ENCODE measurements at regions not wholly inside any gene's neighbourhood (a gene's known extent, or its start where the extent isn't known, plus 50 kb on each side); places are given as distances from the start of the nearest gene placed in this dataset.
"Not testable (repeated sequence)": the region's sequence is repeated elsewhere in the genome, so short reads cannot be mapped to it uniquely, and the experiment has no call there.

DNA sequence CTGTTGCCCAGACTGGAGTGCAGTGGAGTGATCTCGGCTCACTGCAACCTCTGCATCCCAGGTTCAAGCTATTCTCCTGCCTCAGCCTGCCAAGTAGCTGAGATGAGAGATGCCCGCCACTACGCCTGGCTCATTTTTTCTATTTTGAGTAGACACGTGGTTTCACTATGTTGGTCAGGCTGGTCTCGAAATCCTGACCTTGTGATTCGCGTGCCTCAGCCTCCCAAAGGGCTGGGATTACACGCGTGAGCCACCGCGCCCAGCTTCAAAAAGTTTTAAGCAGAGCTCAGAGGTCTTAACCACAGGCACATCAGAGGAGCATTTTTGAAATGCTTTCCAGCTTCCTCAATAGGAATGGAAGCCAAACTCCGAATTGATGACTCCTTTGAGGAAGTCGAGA lies 291.2 kb upstream of the FRG2C start:
- H3K9me3 ChIP-seq (replicated peaks; ENCODE audit: low read length); H3K4me2 ChIP-seq (ENCODE audit: low read length); H3K27me3 ChIP-seq (ENCODE audit: control insufficient read depth, insufficient read depth, low read length); H3K36me3 ChIP-seq (ENCODE audit: insufficient read depth, low read length); H3K4me1 ChIP-seq (ENCODE audit: control insufficient read depth, insufficient read depth, low read length); H3K4me3 ChIP-seq (ENCODE audit: low read length); H3K9ac ChIP-seq (ENCODE audit: low read depth, low read length): not testable (repeated sequence)

DNA sequence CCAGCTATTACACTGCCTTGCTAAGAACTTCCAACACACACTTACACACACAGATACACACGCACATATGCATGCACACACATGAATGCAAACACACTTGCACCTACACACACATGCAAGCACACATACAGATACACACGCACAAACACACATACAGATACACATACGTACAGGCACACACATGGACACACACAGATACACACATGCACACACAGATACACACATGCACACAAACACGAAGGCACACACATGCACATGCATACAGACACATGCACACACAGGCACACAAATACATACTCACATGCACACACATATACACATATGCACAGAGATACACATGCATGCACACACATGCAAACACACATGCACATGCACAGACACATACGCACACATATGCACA lies 284.3 kb upstream of the FRG2C start:
- not testable (repeated sequence) for H3K4me1 ChIP-seq (ENCODE audit: control insufficient read depth, insufficient read depth, low read length); H3K27me3 ChIP-seq (ENCODE audit: control insufficient read depth, insufficient read depth, low read length)

DNA sequence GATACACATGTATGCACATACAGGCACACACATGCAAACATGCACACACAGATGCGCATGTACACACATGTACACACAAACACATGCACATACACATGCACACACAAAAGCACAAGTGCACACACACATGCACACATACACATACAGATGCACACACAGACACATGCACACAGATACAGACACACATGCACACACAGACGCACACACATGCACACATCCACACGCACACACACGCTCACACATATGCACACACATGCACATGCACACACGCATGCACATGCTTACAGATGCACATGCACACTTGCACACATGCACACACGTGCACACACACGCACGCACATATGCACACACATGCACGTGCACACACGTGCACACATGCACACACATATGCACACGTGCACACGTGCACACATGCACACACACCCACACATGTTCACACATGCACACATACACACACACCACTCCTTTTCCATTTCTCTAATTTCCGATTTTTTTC lies 283.8 kb upstream of the FRG2C start:
- Histone ChIP-seq H3K9me3 (replicated peaks; ENCODE audit: low read length) (no peaks in the 10 kb centered on the region), H3K36me3 (ENCODE audit: insufficient read depth, low read length) (no peaks in the 10 kb centered on the region), H3K27me3 (ENCODE audit: control insufficient read depth, insufficient read depth, low read length) (no peaks in the 10 kb centered on the region), H3K9ac (ENCODE audit: low read depth, low read length) (no peak overlapping the region), H3K4me1 (ENCODE audit: control insufficient read depth, insufficient read depth, low read length) (no peaks in the 10 kb centered on the region), H3K4me2 (ENCODE audit: low read length) (no peak overlapping the region), H3K4me3 (ENCODE audit: low read length) (no peak overlapping the region)

More for the DNA sequence above, 284.3 kb upstream of the FRG2C start:
- H3K9ac ChIP-seq (ENCODE audit: low read depth, low read length); H3K36me3 ChIP-seq (ENCODE audit: insufficient read depth, low read length); H3K9me3 ChIP-seq (replicated peaks; ENCODE audit: low read length); H3K4me2 ChIP-seq (ENCODE audit: low read length); H3K4me3 ChIP-seq (ENCODE audit: low read length): not testable (repeated sequence)

DNA sequence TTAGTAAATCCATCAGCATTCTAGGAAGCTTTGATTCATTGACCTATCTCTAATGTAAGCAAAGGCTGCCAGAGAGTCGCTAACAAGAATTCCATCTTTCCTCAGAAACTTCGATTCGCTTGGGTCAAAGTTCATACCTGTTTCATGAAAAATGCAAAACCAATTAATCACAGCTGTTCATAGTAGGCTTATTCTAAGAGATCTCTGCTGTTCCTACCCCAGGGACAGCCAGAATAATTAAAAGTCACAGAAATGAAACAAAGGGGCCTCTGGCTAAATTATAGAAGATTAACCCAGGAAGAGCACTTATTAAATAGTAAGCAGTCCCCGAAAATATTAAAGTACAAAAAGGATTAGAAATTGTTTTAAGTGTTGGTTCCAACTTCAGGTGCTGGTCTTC lies 280.1 kb upstream of the FRG2C start:
- H3K9ac ChIP-seq (ENCODE audit: low read depth, low read length); H3K4me2 ChIP-seq (ENCODE audit: low read length); H3K36me3 ChIP-seq (ENCODE audit: insufficient read depth, low read length); H3K9me3 ChIP-seq (replicated peaks; ENCODE audit: low read length); H3K4me3 ChIP-seq (ENCODE audit: low read length); H3K4me1 ChIP-seq (ENCODE audit: control insufficient read depth, insufficient read depth, low read length); H3K27me3 ChIP-seq (ENCODE audit: control insufficient read depth, insufficient read depth, low read length): not testable (repeated sequence)

DNA sequence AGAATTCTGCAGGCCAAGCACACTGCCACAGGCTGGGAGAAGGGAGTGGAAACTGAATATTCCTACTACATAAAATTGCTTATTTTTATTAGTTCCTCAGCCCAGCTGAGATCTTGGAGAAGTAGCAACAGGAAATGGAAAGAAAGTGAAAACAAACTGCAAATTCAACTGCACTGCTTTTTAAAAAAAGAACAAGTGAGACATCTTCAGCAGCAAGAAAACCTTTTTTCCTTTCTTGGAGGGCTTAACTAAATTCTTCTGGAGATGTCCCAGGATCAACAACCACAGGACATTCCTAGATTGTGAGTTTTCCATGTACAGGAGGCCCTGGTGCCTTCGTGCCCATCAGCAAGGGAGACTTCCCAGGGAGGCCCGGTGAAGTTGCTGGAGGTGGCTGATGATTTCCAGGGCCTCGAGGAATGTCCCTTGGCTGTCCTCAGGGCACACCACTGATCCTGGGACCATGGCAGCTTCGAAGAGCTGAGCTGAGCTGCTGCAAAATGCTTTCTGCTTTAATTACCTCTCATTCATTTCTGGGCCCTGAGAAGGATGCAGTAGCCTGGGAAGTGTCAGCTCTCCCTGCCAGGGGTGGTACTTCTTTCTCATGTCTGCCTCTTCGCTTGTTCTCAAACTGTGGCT lies 275.5 kb upstream of the FRG2C start:
- H3K9ac ChIP-seq (ENCODE audit: low read depth, low read length); H3K36me3 ChIP-seq (ENCODE audit: insufficient read depth, low read length); H3K27me3 ChIP-seq (ENCODE audit: control insufficient read depth, insufficient read depth, low read length); H3K4me1 ChIP-seq (ENCODE audit: control insufficient read depth, insufficient read depth, low read length); H3K4me3 ChIP-seq (ENCODE audit: low read length); H3K9me3 ChIP-seq (replicated peaks; ENCODE audit: low read length): not testable (repeated sequence)
- peak overlapping the region; percentile 61 for H3K4me2 ChIP-seq (ENCODE audit: low read length)

DNA sequence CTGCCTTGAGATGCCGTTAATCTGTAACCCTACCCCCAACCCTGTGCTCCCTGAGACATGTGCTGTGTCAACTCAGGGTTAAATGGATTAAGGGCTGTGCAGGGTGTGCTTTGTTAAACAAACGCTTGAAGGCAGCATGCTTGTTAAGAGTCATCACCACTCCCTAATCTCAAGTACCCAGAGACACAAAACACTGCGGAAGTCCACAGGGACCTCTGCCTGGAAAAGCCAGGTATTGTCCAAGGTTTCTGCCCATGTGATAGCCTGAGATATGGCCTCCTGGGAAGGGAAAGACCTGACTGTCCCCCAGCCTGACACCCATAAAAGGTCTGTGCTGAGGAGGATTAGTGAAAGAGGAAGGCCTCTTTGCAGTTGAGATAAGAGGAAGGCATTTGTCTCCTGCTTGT lies 270.8 kb upstream of the FRG2C start:
- not testable (repeated sequence) for H3K4me2 ChIP-seq (ENCODE audit: low read length); H3K36me3 ChIP-seq (ENCODE audit: insufficient read depth, low read length); H3K4me3 ChIP-seq (ENCODE audit: low read length); H3K9ac ChIP-seq (ENCODE audit: low read depth, low read length); H3K27me3 ChIP-seq (ENCODE audit: control insufficient read depth, insufficient read depth, low read length); H3K9me3 ChIP-seq (replicated peaks; ENCODE audit: low read length); H3K4me1 ChIP-seq (ENCODE audit: control insufficient read depth, insufficient read depth, low read length)

DNA sequence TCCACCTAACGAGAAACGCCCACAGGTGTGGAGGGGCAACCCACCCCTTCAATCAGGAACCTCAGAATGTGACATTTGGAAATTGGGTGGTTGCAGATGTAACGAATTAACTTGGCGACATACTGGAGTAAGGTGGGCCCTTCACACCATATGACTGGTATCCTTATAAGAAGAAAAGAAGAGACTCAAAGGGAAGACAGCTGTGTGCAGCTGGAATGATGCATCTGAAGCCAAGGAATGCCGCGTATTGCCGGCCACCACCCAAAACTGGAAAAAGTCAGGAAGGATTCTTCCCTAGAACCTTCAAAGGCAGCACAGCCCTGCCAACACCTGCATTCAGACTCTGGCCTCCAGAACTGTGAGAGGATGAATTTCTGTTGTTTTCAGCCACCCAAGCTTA lies 270.0 kb upstream of the FRG2C start:
- not testable (repeated sequence) for H3K27me3 ChIP-seq (ENCODE audit: control insufficient read depth, insufficient read depth, low read length)

DNA sequence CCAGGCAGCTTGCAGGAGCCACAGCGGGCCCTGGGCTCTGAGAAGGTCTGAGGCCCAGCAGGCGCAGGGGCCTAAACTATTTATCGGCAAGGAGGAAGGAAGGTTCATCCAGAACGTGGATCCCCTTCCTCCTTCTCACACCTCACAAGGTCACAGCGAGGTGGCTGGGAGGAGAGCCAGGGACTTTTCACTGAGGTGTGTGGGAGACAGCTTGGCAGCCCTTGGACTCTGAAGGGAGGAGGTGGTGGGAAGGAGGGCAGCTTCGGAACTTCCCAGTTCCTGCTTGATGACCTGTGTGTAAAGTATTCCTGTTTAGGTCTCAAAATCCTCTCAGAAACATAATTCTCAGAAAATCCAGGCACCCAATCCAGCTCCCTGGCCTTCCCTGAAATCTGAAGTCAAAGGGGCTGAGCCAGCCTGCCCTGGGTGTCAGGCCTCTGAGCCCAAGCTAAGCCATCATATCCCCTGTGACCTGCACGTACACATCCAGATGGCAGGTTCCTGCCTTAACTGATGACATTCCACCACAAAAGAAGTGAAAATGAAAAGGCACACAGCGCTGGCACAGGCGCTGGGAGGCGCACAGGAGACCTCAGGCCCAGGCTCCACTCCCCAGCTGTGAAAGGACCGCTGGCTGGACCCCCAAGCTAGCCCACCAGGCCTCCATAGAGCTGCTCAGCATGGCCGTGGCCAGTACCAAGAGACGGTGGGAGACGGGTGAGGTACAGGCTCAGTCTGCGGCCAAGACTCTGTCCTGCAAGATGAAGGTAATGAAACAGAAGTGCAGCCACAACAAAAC lies 269.4 kb upstream of the FRG2C start:
- H3K36me3 ChIP-seq (ENCODE audit: insufficient read depth, low read length); H3K27me3 ChIP-seq (ENCODE audit: control insufficient read depth, insufficient read depth, low read length); H3K4me2 ChIP-seq (ENCODE audit: low read length); H3K9me3 ChIP-seq (replicated peaks; ENCODE audit: low read length); H3K9ac ChIP-seq (ENCODE audit: low read depth, low read length); H3K4me3 ChIP-seq (ENCODE audit: low read length); H3K4me1 ChIP-seq (ENCODE audit: control insufficient read depth, insufficient read depth, low read length): not testable (repeated sequence)

More for the DNA sequence above, 270.0 kb upstream of the FRG2C start:
- H3K4me3 ChIP-seq (ENCODE audit: low read length); H3K4me2 ChIP-seq (ENCODE audit: low read length); H3K36me3 ChIP-seq (ENCODE audit: insufficient read depth, low read length); H3K9ac ChIP-seq (ENCODE audit: low read depth, low read length); H3K9me3 ChIP-seq (replicated peaks; ENCODE audit: low read length); H3K4me1 ChIP-seq (ENCODE audit: control insufficient read depth, insufficient read depth, low read length): not testable (repeated sequence)

DNA sequence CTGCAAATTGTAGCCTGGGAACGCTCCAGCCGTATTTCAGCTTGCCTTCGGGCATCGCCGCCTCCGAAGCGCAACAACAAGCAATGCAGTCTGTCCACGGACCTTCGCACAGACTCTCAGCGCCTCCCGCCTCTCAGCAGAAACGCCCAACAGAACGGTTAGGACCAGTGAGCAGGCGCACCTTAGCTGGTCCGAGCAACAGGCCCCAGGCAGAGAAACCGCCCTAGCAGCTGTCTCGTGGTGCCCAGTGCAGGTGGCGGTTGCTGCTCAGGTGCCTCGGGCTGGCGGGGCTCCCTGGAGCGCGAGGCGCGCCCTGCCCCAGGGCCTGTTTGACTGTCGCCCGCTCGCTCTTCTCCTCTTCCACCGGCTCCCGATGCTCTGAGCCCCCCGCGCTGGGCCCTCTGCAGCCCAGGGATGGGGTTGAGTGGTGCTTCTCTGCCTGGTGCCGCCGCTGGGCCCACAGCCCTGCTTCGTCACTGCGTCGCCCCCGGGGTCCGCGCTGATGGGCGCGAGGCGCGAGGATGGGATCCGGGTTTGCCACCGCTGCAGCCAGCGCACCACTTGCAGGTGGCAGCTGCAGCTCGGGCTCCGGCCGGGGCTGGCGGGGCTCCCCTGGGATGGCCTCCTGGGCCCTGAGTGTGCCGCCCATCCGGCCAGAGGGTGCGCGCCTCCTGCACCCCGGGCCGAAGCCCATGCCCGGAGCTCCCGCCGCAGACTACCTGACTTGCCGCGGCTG lies 268.4 kb upstream of the FRG2C start:
- H3K36me3 ChIP-seq (ENCODE audit: insufficient read depth, low read length): no peaks in the 10 kb centered on the region
- H3K4me1 ChIP-seq (ENCODE audit: control insufficient read depth, insufficient read depth, low read length): peaks cover 3% of the 10 kb centered on the region
- H3K4me3 ChIP-seq (ENCODE audit: low read length): peak overlapping the region; percentile 57
- peak overlapping the region; percentile 79 for H3K4me2 ChIP-seq (ENCODE audit: low read length)
- no peak overlapping the region for H3K9ac ChIP-seq (ENCODE audit: low read depth, low read length)
- no peaks in the 10 kb centered on the region for H3K27me3 ChIP-seq (ENCODE audit: control insufficient read depth, insufficient read depth, low read length)
- no peaks in the 10 kb centered on the region for H3K9me3 ChIP-seq (replicated peaks; ENCODE audit: low read length)

DNA sequence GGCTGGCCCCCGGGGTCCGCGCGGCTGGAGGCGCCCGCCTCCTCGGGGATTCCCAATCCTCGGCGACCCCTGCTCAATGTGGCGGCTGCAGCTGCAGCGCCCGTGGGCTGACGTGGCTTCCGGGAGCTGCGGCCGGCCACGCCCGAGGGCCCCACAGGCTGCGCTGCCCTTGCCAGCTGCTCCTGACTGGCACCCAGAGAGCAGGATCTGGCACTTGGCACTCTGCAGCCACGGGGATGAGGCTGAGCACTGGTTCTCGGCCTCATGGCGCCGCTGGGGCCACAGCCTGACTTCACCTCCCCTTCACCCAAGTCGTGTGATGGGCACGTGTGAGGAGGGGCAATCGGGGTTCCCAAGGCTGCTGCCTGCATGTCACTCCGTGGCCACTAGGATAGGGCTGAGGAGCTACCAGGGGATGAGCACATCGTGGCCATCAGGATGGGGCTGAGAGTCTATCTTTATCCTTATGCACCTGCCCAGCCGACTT lies 267.8 kb upstream of the FRG2C start:
- peak overlapping the region; percentile 79 for H3K4me2 ChIP-seq (ENCODE audit: low read length)
- H3K4me3 ChIP-seq (ENCODE audit: low read length): peak overlapping the region; percentile 57
- H3K9ac ChIP-seq (ENCODE audit: low read depth, low read length): no peak overlapping the region

DNA sequence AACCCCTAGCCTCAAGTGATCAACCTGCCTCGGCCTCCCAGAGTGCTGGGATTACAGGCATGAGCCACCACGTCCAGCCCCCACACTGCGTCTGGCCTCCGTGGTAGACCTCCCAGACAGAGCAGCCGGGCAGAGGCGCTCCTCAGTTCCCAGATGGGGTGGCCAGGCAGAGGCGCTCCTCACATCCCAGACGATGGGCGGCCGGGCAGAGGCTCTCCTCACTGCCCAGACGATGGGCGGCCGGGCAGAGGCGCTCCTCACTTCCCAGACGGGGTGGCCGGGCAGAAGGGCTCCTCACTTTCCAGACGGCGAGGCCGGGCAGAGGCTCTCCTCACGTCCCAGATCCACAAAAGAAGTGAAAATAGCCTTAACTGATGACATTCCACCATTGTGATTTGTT lies 266.6 kb upstream of the FRG2C start:
- H3K9ac ChIP-seq (ENCODE audit: low read depth, low read length); H3K4me3 ChIP-seq (ENCODE audit: low read length); H3K9me3 ChIP-seq (replicated peaks; ENCODE audit: low read length): not testable (repeated sequence)

More for the DNA sequence above, 267.8 kb upstream of the FRG2C start:
- Histone ChIP-seq H3K9me3 (replicated peaks; ENCODE audit: low read length) (no peaks in the 10 kb centered on the region), H3K4me1 (ENCODE audit: control insufficient read depth, insufficient read depth, low read length) (peaks cover 3% of the 10 kb centered on the region), H3K27me3 (ENCODE audit: control insufficient read depth, insufficient read depth, low read length) (no peaks in the 10 kb centered on the region), H3K36me3 (ENCODE audit: insufficient read depth, low read length) (no peaks in the 10 kb centered on the region)

More for the DNA sequence above, 266.6 kb upstream of the FRG2C start:
- H3K4me2 ChIP-seq (ENCODE audit: low read length); H3K27me3 ChIP-seq (ENCODE audit: control insufficient read depth, insufficient read depth, low read length); H3K4me1 ChIP-seq (ENCODE audit: control insufficient read depth, insufficient read depth, low read length); H3K36me3 ChIP-seq (ENCODE audit: insufficient read depth, low read length): not testable (repeated sequence)

Measured in skeletal muscle satellite cell (primary cell).